Neural cell (in vitro differentiated cells): ENCODE measurements at regions not wholly inside any gene's neighbourhood (a gene's known extent, or its start where the extent isn't known, plus 50 kb on each side); places are given as distances from the start of the nearest gene placed in this dataset.

Experiments
- H2AFZ ChIP-seq: fragments of 200-600, 300-800 bp; sonication (generic), shearing (Covaris generic); 2 replicates; pipeline ENCODE4 v1.6.0; 2014; ENCODE audit warnings: low read depth, mild to moderate bottlenecking, antibody characterized with exemption, low read length, moderate library complexity
- H3F3A ChIP-seq: fragments of 200-600 bp; shearing (Covaris generic); 2 replicates; pipeline ENCODE4 v1.6.1; 2016; ENCODE audit warnings: mild to moderate bottlenecking, moderate library complexity, mixed read lengths, antibody characterized with exemption, low read length; ENCODE audit not compliant: insufficient read depth, poor library complexity, severe bottlenecking
- H3K27ac ChIP-seq: fragments of 200-600, 300-800 bp; sonication (generic), shearing (Covaris generic); 2 replicates; pipeline ENCODE4 v1.5.1; 2014; ENCODE audit warnings: mild to moderate bottlenecking, low read length, moderate library complexity
- H3K27me3 ChIP-seq: fragments of 300-800, 200-600 bp; sonication (generic), shearing (Covaris generic); 2 replicates; pipeline ENCODE4 v1.6.0; 2014; ENCODE audit warnings: mild to moderate bottlenecking, low read depth, low read length, moderate library complexity; ENCODE audit not compliant: insufficient read depth
- H3K36me3 ChIP-seq: fragments of 300-800, 200-600 bp; sonication (generic), shearing (Covaris generic); 2 replicates; pipeline ENCODE4 v1.5.1; 2014; ENCODE audit warnings: mild to moderate bottlenecking, antibody characterized with exemption, low read length, moderate library complexity; ENCODE audit not compliant: insufficient read depth
- H3K4me2 ChIP-seq: fragments of 300-800, 200-600 bp; sonication (generic), shearing (Covaris generic); 2 replicates; pipeline ENCODE4 v1.6.0; 2014; ENCODE audit warnings: mild to moderate bottlenecking, low read length
- H3K4me3 ChIP-seq: fragments of 300-800, 200-600 bp; sonication (generic), shearing (Covaris generic); 2 replicates; pipeline ENCODE4 v1.5.1; 2014; ENCODE audit warnings: mild to moderate bottlenecking, low read length, moderate library complexity
- H3K79me2 ChIP-seq: fragments of 200-600 bp; shearing (Covaris generic); replicated peaks from 2 replicates; pipeline ENCODE4 v1.6.0; 2014; ENCODE audit warnings: mild to moderate bottlenecking, low read length, moderate library complexity; ENCODE audit not compliant: insufficient read depth
- H3K9ac ChIP-seq: fragments of 300-800, 200-600 bp; sonication (generic), shearing (Covaris generic); 2 replicates; pipeline ENCODE4 v1.6.1; 2016; ENCODE audit warnings: mild to moderate bottlenecking, low read length, mixed read lengths
- H3K9me2 ChIP-seq: fragments of 200-600 bp; shearing (Covaris generic); 2 replicates; pipeline ENCODE4 v1.6.1; 2016; ENCODE audit warnings: mild to moderate bottlenecking, low read length, mixed read lengths; ENCODE audit not compliant: insufficient read depth
- H3K9me3 ChIP-seq: fragments of 200-600, 300-800 bp; sonication (generic), shearing (Covaris generic); 2 replicates; pipeline ENCODE4 v1.6.1; 2016; ENCODE audit warnings: mild to moderate bottlenecking, mixed run types, low read length, moderate library complexity, mixed read lengths
- H4K20me1 ChIP-seq: fragments of 200-600 bp; shearing (Covaris generic); 2 replicates; pipeline ENCODE4 v1.6.1; 2016; ENCODE audit warnings: mild to moderate bottlenecking, mixed run types; ENCODE audit not compliant: insufficient read depth
- CTCF ChIP-seq: fragments of 450-650 bp; IDR thresholded peaks from 2 replicates; pipeline ENCODE4 v1.5.1; 2014; ENCODE audit warnings: antibody characterized with exemption, mild to moderate bottlenecking, moderate library complexity; ENCODE audit not compliant: poor library complexity, severe bottlenecking
- EZH2 ChIP-seq: fragments of 200-600, 300-800 bp; shearing (Covaris generic), sonication (generic); IDR thresholded peaks from 2 replicates; pipeline ENCODE4 v1.6.1; 2014; ENCODE audit warnings: antibody characterized with exemption, low read length, borderline replicate concordance, mild to moderate bottlenecking; ENCODE audit not compliant: insufficient read depth, poor library complexity, severe bottlenecking
- MXI1 ChIP-seq: fragments of 450-650 bp; conservative IDR thresholded peaks from 2 replicates; pipeline ENCODE4 v1.6.1; 2014; ENCODE audit warnings: antibody characterized with exemption, mild to moderate bottlenecking; ENCODE audit not compliant: poor library complexity, severe bottlenecking
- POLR2AphosphoS5 ChIP-seq: IDR thresholded peaks from 2 replicates; pipeline ENCODE4 v1.6.1; 2012
- RAD21 ChIP-seq: fragments of 450-650 bp; conservative IDR thresholded peaks from 2 replicates; pipeline ENCODE4 v1.6.1; 2014; ENCODE audit warnings: antibody characterized with exemption, mild to moderate bottlenecking, moderate library complexity
- REST ChIP-seq: IDR thresholded peaks from 2 replicates; pipeline ENCODE4 v1.6.1; 2012; ENCODE audit warnings: borderline replicate concordance
- SMC3 ChIP-seq: fragments of 450-650 bp; conservative IDR thresholded peaks from 2 replicates; pipeline ENCODE4 v1.6.1; 2014; ENCODE audit warnings: antibody characterized with exemption, mild to moderate bottlenecking, moderate library complexity; ENCODE audit not compliant: poor library complexity
- TAF1 ChIP-seq: IDR thresholded peaks from 2 replicates; pipeline ENCODE4 v1.6.1; 2012; ENCODE audit warnings: low read depth

DNA sequence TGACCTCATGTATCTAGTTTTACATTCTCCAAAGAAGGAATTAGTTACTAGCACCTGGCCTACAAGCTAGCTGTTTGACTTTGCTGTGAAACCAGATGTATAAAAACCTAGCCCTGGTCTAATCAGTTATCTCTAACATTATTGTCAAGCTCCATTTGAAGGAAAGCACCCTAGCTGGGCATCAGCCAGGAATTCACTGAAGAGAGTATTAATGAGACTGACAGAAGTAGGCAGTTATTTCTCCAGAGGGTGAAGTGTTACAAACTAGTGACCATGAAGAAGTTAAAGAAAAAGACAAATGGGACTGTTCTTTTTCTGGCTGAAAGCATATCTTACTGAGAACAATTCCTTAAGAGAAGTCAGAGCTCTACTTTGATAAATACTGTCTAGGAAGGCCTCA, 2529.3 kb upstream of the PCDH20 start:
- H3K4me2 ChIP-seq: no peak overlapping the region
- H3K27ac ChIP-seq: no peak overlapping the region
- no peak for TF ChIP-seq SMC3
- H3K9me3 ChIP-seq: no peaks in the 10 kb centered on the region
- H3K9ac ChIP-seq: no peak overlapping the region
- no peaks in the 10 kb centered on the region for H3F3A ChIP-seq
- H3K4me3 ChIP-seq: no peak overlapping the region
- no peaks in the 10 kb centered on the region for H3K9me2 ChIP-seq
- no peaks in the 10 kb centered on the region for H3K79me2 ChIP-seq
- no peaks in the 10 kb centered on the region for H4K20me1 ChIP-seq
- H3K27me3 ChIP-seq: no peaks in the 10 kb centered on the region
- H3K36me3 ChIP-seq: no peaks in the 10 kb centered on the region
- H2AFZ ChIP-seq: no peak overlapping the region

DNA sequence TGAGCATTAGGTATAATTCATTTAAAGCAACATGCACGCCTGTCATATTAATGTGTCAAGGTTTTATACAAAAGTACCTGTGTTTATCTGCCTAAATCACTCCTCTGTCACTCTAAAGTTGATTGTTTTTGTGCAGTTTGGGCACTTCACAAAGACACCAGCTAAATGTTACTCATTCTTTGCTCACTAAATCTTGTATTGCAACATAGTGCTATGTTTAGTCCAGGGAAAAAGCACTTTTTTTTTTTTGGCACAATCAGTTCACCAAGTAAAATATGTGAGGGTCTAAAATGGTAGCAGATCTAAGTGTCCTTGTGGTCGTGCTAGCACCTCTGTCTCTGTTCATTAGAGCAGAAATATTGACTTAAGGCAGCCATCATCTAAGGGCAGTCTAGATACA, 2526.7 kb upstream of the PCDH20 start:
- H3K4me3 ChIP-seq: no peak overlapping the region
- TF ChIP-seq EZH2 (no peak), TAF1 (no peak), MXI1 (no peak), CTCF (no peak), REST (no peak), POLR2AphosphoS5 (no peak), SMC3 (no peak)
- H4K20me1 ChIP-seq: no peaks in the 10 kb centered on the region
- no peaks in the 10 kb centered on the region for H3K9me2 ChIP-seq
- H3F3A ChIP-seq: no peaks in the 10 kb centered on the region
- no peak overlapping the region for H3K9ac ChIP-seq
- no peak overlapping the region for H3K4me2 ChIP-seq
- H2AFZ ChIP-seq: no peak overlapping the region
- no peaks in the 10 kb centered on the region for H3K79me2 ChIP-seq
- H3K9me3 ChIP-seq: no peaks in the 10 kb centered on the region
- no peak overlapping the region for H3K27ac ChIP-seq
- no peaks in the 10 kb centered on the region for H3K36me3 ChIP-seq
- no peaks in the 10 kb centered on the region for H3K27me3 ChIP-seq

DNA sequence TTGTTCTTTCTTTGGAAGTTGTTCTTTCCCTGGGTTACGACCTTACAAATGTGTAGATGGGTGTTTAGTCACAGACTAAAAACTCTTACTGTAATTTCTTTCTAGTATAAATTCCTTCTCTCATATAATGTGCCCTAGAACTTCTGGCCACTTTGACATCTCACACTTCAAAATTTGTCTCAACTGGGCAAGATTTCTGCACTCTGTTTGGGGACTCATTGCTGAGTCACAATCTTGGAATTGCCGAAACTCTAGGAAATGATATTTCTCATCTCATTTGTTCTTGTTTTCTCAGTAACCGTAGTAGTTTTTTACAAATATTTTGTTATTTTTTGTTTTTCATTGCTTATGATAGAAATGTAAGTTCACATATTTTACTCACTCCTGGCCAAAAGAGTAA, 2523.2 kb upstream of the PCDH20 start:
- no peak for TF ChIP-seq EZH2
- TF ChIP-seq REST: no peak
- TF ChIP-seq POLR2AphosphoS5: no peak
- TF ChIP-seq RAD21: no peak
- TF ChIP-seq MXI1: no peak
- TF ChIP-seq SMC3: no peak
- no peak for TF ChIP-seq TAF1
- Histone ChIP-seq H3K36me3 (no peaks in the 10 kb centered on the region), H2AFZ (no peak overlapping the region), H3K9me2 (no peaks in the 10 kb centered on the region), H3K9ac (no peak overlapping the region), H3K4me3 (no peak overlapping the region), H3K27ac (no peak overlapping the region), H3K27me3 (no peaks in the 10 kb centered on the region), H3K4me2 (no peak overlapping the region), H3K79me2 (no peaks in the 10 kb centered on the region), H3K9me3 (no peaks in the 10 kb centered on the region), H4K20me1 (no peaks in the 10 kb centered on the region), H3F3A (no peaks in the 10 kb centered on the region)
